Pancreas (tissue), 10 donors: ENCODE measurements at regions not wholly inside any gene's neighbourhood (a gene's known extent, or its start where the extent isn't known, plus 50 kb on each side); places are given as distances from the start of the nearest gene placed in this dataset.

ENCODE experiments used
- ATAC-seq, 4 donors: fragments of 200-7000 bp; cut with Tn5 transposase; one replicate each; pipeline versions ENCODE4 v1.8.0 to v1.9.1; 2020; ENCODE audit warnings: mild to moderate bottlenecking in 4 of 4, moderate library complexity in 4 of 4
- DNase-seq, 6 donors: peaks; one replicate each; pipeline ENCODE4 v3.0.0-alpha.2; 2020
- FAIRE-seq: peaks from 2 replicates; lab custom pipeline; 2012; peaks lifted over from hg19 to GRCh38; lab: Jason Lieb, UNC
- H3K27ac ChIP-seq, 4 donors: fragments of 200-600 bp; sonication (generic); 1 replicate in 3 of 4; 2 replicates in 1 of 4; pipeline versions ENCODE4 v1.5.0 to v1.8.0; 2020
- H3K27me3 ChIP-seq, 4 donors: fragments of 200-600 bp; one replicate each; pipeline ENCODE4 v1.8.0; 2021
- H3K36me3 ChIP-seq, 3 donors: fragments of 200-600 bp; sonication (generic) in 1 of 3; one replicate each; pipeline versions ENCODE4 v1.5.0 to v1.8.0; 2020 to 2021
- H3K4me1 ChIP-seq, 3 donors: fragments of 200-600 bp; one replicate each; pipeline ENCODE4 v1.8.0; 2021
- H3K4me3 ChIP-seq, 4 donors: fragments of 200-600 bp; sonication (generic) in 2 of 4; one replicate each; pipeline versions ENCODE4 v1.5.0 to v1.8.0; 2020 to 2021
- H3K9me3 ChIP-seq, 4 donors: fragments of 200-600 bp; one replicate each; pipeline ENCODE4 v1.8.0; 2021
- WGBS, 2 donors: extraction: QIAGEN DNeasy Blood & Tissue Kit; methylation state at CpG; one replicate each; pipeline ENCODE4 v1.1.7; 2013; 5-methylcytosine and 5-hydroxymethylcytosine counted together
- intact Hi-C, 3 donors: fragments of 100-400 bp; cut with DNase I; formaldehyde crosslinking; loops; one replicate each; pipeline versions ENCODE4 v1.11.1 to v1.14.2; 2022
- TF ChIP-seq, protein P1 (sequence below), 4 donors: fragments of 200-600 bp; sonication (generic) in 3 of 4; IDR thresholded peaks; one replicate each; pipeline versions ENCODE4 v1.5.0 to v1.8.0; 2021; ENCODE audit warnings: antibody characterized with exemption in 4 of 4
- donor health status: healthy with polysubstance abuse.
- donor health status: DM: no; HTN: no; CAD: no; lungs with moderate emphysema.
- donor health status: DM: no; HTN: no; CAD: no.
- donor health status: control.
- donor health status: control.
- donor health status: Bipolar disorder and iron deficiency.
- donor health status: DM: yes; HTN: yes; CAD: no.
- donor health status: DM: no; HTN: no; CAD: no.
- donor health status: DM: no; HTN: no; CAD: no.
- donor health status: DM: yes; HTN: yes; CAD: no.

DNA sequence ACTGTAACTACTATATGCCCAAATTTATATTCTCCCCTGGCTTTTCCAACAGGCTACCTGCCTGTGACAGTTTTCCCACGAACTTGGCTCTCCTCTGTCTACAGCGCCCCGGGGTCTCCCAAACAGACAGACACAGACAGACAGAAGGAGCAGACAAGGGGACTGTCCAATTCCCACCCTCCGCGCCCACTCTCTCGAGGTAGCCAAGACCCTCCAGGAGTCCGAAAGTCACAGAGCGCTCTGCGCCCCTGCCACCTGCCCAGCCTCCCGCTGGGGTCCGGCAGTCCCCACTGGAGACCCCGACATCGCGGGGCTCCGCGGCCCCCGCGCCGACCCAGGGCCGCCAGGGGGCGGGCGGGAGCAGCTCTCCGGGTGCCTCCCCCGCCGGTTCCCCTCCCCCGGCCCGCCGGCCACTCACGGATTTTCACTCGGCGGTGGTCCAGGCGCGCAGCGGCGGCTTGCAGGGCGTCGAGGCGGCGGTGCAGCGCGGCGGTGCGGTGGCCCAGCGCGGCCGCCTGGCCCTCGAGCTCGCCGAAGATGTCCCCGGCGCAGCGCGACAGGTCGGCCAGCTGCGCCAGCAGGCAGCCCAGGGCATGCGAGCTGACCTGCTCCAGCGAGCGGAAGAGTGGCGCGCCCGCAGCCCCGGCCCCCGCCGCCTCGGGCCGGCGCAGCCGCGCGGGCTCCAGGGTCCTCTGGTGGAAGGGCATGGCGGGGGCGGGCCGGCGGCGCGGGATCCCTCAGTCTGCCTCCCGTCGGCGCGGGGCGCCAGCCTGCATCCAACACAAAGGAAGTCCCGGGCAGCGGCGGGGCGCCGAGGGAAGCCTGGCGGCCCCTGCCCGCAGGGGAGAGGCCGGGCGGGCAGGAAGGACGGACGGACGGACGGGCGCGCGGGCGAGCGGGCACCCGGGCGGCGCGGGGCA lies 81.3 kb upstream of the CCDC28A start:
- FAIRE-seq, result no peak
- intact Hi-C loops, result loop anchor here in 2 of 3 donors (10.0 kb wide), 1 partner anchor 72 kb away; no protein-coding TSS in a partner anchor
- WGBS, 2 donors, result 1% methylated on average over 50 to 103 of the region's 103 CpGs
- no peaks in the 10 kb centered on the region for H3K27me3 ChIP-seq
- no peaks in the 10 kb centered on the region for H3K36me3 ChIP-seq
- ATAC-seq, result peak; percentile 75 to 88 (median 83)
- peak; percentile 65 to 92 (median 75) for DNase-seq
- peak overlapping the region; percentile 75 to 95 (median 87) for H3K4me3 ChIP-seq
- no peaks in the 10 kb centered on the region for H3K9me3 ChIP-seq
- TF ChIP-seq, protein P1, sequence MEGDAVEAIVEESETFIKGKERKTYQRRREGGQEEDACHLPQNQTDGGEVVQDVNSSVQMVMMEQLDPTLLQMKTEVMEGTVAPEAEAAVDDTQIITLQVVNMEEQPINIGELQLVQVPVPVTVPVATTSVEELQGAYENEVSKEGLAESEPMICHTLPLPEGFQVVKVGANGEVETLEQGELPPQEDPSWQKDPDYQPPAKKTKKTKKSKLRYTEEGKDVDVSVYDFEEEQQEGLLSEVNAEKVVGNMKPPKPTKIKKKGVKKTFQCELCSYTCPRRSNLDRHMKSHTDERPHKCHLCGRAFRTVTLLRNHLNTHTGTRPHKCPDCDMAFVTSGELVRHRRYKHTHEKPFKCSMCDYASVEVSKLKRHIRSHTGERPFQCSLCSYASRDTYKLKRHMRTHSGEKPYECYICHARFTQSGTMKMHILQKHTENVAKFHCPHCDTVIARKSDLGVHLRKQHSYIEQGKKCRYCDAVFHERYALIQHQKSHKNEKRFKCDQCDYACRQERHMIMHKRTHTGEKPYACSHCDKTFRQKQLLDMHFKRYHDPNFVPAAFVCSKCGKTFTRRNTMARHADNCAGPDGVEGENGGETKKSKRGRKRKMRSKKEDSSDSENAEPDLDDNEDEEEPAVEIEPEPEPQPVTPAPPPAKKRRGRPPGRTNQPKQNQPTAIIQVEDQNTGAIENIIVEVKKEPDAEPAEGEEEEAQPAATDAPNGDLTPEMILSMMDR (IDR thresholded peaks at IDR 0.05), result peak; percentile 84 to 94 (median 88)
- peaks cover 0 to 4% (median 0%) of the 10 kb centered on the region in 3 donors for H3K4me1 ChIP-seq
- H3K27ac ChIP-seq, result peak overlapping the region; percentile 55 to 83 (median 78)

DNA sequence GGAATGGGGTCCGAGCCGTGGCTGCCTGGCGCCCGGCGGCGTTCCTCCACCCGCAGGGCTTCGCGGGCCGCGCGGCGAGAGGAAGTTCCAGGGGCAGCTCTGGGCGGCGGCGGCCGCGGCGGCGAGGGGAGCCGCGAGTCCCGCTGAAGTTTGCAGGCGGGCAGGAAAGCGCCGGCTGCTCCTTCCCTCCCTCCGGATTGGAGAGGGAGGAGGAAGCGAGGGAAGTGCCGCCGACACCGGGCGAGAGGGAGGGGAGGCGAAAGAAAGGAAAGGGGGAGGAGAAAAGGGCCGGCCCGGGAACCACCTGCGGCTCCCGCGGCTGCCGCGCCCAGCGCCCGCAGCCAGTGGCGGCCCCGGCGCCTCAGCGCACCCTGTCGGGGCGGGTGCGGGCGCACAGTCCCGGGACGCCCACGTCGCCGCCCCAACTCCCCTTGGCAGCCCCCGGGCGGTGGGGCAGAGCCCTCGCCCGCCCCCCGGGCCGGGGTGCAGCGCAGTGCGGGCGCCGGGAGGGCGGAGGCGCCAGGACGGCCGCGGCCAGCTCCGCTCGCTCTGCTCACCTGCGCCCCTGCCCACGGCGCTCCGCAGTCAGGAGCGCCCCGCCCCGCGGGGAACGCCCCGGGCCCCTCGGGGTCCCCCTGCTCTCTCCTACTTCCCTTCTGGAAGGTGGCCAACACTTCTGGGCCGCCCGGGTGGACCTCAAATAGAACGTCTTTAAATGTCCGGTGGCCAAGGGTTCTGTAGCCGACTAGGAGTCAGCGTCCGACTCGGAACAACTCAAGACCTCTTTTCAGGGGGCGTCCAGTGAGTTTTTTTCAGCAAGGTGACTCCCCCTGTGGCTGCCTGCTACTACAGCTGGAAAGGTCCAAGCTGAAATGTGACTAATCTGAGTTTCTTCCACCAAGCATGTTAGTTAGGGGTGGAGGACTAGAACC lies 80.3 kb upstream of the CCDC28A start:
- Histone ChIP-seq H3K4me1 (peaks cover 0 to 4% (median 0%) of the 10 kb centered on the region in 3 donors), H3K4me3 (peak overlapping the region; percentile 75 to 95 (median 87)), H3K27ac (peak overlapping the region; percentile 55 to 83 (median 78)), H3K27me3 (no peaks in the 10 kb centered on the region), H3K36me3 (no peaks in the 10 kb centered on the region), H3K9me3 (no peaks in the 10 kb centered on the region)
- FAIRE-seq (no peak), DNase-seq (peak; percentile 77 to 92 (median 84)), ATAC-seq (peak; percentile 81 to 89 (median 88))
- TF ChIP-seq, protein P1 (IDR thresholded peaks at IDR 0.05), result no peak
- 0 to 1% methylated on average over 59 to 92 of the region's 92 CpGs for WGBS, 2 donors
- intact Hi-C loops, result loop anchor here in 2 of 3 donors (10.0 kb wide), 1 partner anchor 72 kb away; no protein-coding TSS in a partner anchor

DNA sequence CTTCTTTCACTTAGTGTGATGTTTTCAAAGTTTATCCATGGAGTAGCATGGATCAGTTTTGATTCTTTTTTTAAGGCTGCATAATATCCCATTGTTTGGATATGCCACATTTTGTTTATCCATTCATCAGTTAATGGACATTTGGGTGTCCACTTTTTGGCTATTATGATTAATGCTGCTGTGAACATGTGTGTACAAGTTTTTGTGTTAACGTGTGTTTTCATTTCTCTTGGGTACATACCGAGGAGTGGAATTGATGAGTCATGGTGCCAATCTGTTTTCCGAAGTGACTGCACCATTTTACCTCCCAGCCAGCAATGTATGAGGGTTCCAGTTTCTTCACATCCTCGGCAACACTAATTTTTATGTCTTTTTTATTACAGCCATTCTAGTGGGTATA lies 78.4 kb upstream of the CCDC28A start:
- TF ChIP-seq, protein P1 (IDR thresholded peaks at IDR 0.05), result no peak
- no peak for ATAC-seq
- 63 to 85% methylated on average over 4 of the region's 4 CpGs for WGBS, 2 donors
- FAIRE-seq, result no peak
- intact Hi-C loops, result loop anchor here in 2 of 3 donors (10.0 kb wide), 1 partner anchor 70 kb away; no protein-coding TSS in a partner anchor
- Histone ChIP-seq H3K4me3 (no peak overlapping the region), H3K27me3 (no peaks in the 10 kb centered on the region), H3K4me1 (peaks cover 0 to 4% (median 0%) of the 10 kb centered on the region in 3 donors), H3K27ac (no peak overlapping the region), H3K9me3 (no peaks in the 10 kb centered on the region), H3K36me3 (no peaks in the 10 kb centered on the region)
- no peak for DNase-seq

DNA sequence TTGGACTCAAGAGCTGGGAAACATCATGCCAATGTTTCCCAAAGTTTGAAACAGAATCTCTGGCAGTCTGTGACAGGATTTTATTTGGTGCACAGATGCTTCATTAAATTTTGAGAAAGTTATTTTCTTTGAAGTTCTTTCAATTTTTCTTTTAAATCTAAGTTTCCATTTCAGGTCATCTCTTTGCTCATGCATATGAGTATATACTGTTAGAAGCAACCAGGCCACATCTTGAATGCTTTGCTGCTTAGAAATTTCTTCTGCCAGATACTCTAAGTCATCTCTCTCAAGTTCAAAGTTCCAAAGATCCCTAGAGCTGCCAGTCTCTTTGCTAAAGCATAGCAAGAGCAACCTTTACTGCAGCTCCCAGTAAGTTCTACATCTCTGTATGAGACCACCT lies 59.1 kb upstream of the CCDC28A start:
- no peak for FAIRE-seq
- Histone ChIP-seq H3K9me3 (no peaks in the 10 kb centered on the region), H3K4me3 (no peak overlapping the region), H3K27me3 (no peaks in the 10 kb centered on the region), H3K4me1 (no peaks in the 10 kb centered on the region), H3K27ac (no peak overlapping the region), H3K36me3 (no peaks in the 10 kb centered on the region)
- ATAC-seq, result no peak
- no peak for DNase-seq
- intact Hi-C loops, result no loop called here
- TF ChIP-seq, protein P1 (IDR thresholded peaks at IDR 0.05), result no peak
